HG03378 (cell line): ENCODE measurements at regions not wholly inside any gene's neighbourhood (a gene's known extent, or its start where the extent isn't known, plus 50 kb on each side); places are given as distances from the start of the nearest gene placed in this dataset.

Experiments used
- ATAC-seq: cut with Tn5 transposase; IDR thresholded peaks from one replicate; pipeline ENCODE4 v1.9.1; 2021; ENCODE audit warnings: mild to moderate bottlenecking, moderate library complexity; ENCODE audit not compliant: unreplicated experiment

GRCh38 chr2:51107841-51108240 lies 75.9 kb upstream of the NRXN1 start:
- ATAC-seq: no peak

- no peak for ATAC-seq
Observed at GRCh38 chr2:51105811-51106210, 73.9 kb upstream of the NRXN1 start.

GRCh38 chr2:51103205-51103604 lies 71.3 kb upstream of the NRXN1 start:
- no peak for ATAC-seq

- ATAC-seq: no peak
Observed at GRCh38 chr2:51093016-51093415, 61.1 kb upstream of the NRXN1 start.

GRCh38 chr2:51085420-51086068 lies 53.6 kb upstream of the NRXN1 start:
- ATAC-seq: no peak

- no peak for ATAC-seq
Observed at GRCh38 chr2:51084750-51085149, 52.8 kb upstream of the NRXN1 start.
